ENCODE measurements at regions not wholly inside any gene's neighbourhood (a gene's known extent, or its start where the extent isn't known, plus 50 kb on each side); places are given as distances from the start of the nearest gene placed in this dataset.

- no peaks in the 10 kb centered on the region for H3K36me3 Mint-ChIP-seq (ENCODE audit: low read depth)
- peaks cover 5% of the 10 kb centered on the region for H3K9me3 Mint-ChIP-seq
- peak; percentile 24 for DNase-seq
- H3K4me1 Mint-ChIP-seq = no peaks in the 10 kb centered on the region
- POLR2A ChIA-PET = no interaction called here
- H3K27ac Mint-ChIP-seq = no peak overlapping the region
- H3K27me3 Mint-ChIP-seq = no peaks in the 10 kb centered on the region
- CTCF ChIA-PET = no interaction called here
- no peak overlapping the region for H3K4me3 Mint-ChIP-seq
Measured at GRCh38 chr3:94234177-94234788, 171.4 kb downstream of the NSUN3 start.

- ChIA-PET CTCF (no interaction called here), POLR2A (no interaction called here)
- Mint-ChIP-seq H3K27ac (no peak overlapping the region), H3K9me3 (peaks cover 5% of the 10 kb centered on the region), H3K27me3 (no peaks in the 10 kb centered on the region), H3K4me1 (no peaks in the 10 kb centered on the region), H3K4me3 (no peak overlapping the region), H3K36me3 (ENCODE audit: low read depth) (no peaks in the 10 kb centered on the region)
- DNase-seq = no peak
Measured at GRCh38 chr3:94241986-94242385, 179.1 kb downstream of the NSUN3 start.

- no peak for DNase-seq
- Mint-ChIP-seq H3K36me3 (ENCODE audit: low read depth) (no peaks in the 10 kb centered on the region), H3K4me3 (no peak overlapping the region), H3K4me1 (no peaks in the 10 kb centered on the region), H3K9me3 (no peaks in the 10 kb centered on the region), H3K27ac (no peak overlapping the region), H3K27me3 (peaks cover 2% of the 10 kb centered on the region)
- CTCF ChIA-PET = no interaction called here
- POLR2A ChIA-PET = no interaction called here
Measured at GRCh38 chr3:94246171-94246570, 183.3 kb downstream of the NSUN3 start.

GRCh38 chr3:94248042-94248441 is 185.2 kb downstream of the NSUN3 start:
- Mint-ChIP-seq H3K9me3 (no peaks in the 10 kb centered on the region), H3K4me3 (no peak overlapping the region), H3K4me1 (no peaks in the 10 kb centered on the region), H3K36me3 (ENCODE audit: low read depth) (no peaks in the 10 kb centered on the region), H3K27ac (no peak overlapping the region), H3K27me3 (peaks cover 5% of the 10 kb centered on the region)
- no peak for DNase-seq
- ChIA-PET CTCF (no interaction called here), POLR2A (no interaction called here)

- ChIA-PET POLR2A (no interaction called here), CTCF (interaction anchor here (1.0 kb wide), 2 partner anchors 12 to 56 kb away, joined by 3 read pairs; no protein-coding TSS in a partner anchor)
- H3K36me3 Mint-ChIP-seq (ENCODE audit: low read depth) = no peaks in the 10 kb centered on the region
- DNase-seq = peak; percentile 69
- no peak overlapping the region for H3K27ac Mint-ChIP-seq
- H3K4me3 Mint-ChIP-seq = no peak overlapping the region
- no peaks in the 10 kb centered on the region for H3K4me1 Mint-ChIP-seq
- H3K9me3 Mint-ChIP-seq = no peaks in the 10 kb centered on the region
- peaks cover 5% of the 10 kb centered on the region for H3K27me3 Mint-ChIP-seq
Measured at GRCh38 chr3:94249491-94250079, 186.7 kb downstream of the NSUN3 start.

GRCh38 chr3:94251566-94251965 is 188.7 kb downstream of the NSUN3 start:
- Mint-ChIP-seq H3K27ac (no peak overlapping the region), H3K4me3 (no peak overlapping the region), H3K27me3 (peaks cover 5% of the 10 kb centered on the region), H3K36me3 (ENCODE audit: low read depth) (no peaks in the 10 kb centered on the region), H3K9me3 (no peaks in the 10 kb centered on the region), H3K4me1 (no peaks in the 10 kb centered on the region)
- CTCF ChIA-PET = interaction anchor here (0.6 kb wide), 1 partner anchor 425 kb away, joined by 4 read pairs; no protein-coding TSS in a partner anchor
- DNase-seq = no peak
- POLR2A ChIA-PET = no interaction called here

- CTCF ChIA-PET = interaction anchor here (0.6 kb wide), 1 partner anchor 425 kb away, joined by 4 read pairs; no protein-coding TSS in a partner anchor
- no peak overlapping the region for H3K27ac Mint-ChIP-seq
Measured at GRCh38 chr3:94252316-94252715, 189.5 kb downstream of the NSUN3 start.

GRCh38 chr3:94256888-94257813 is 194.3 kb downstream of the NSUN3 start:
- peaks cover 3% of the 10 kb centered on the region for H3K27me3 Mint-ChIP-seq
- no peak for DNase-seq
- no peak overlapping the region for H3K27ac Mint-ChIP-seq
- POLR2A ChIA-PET = no interaction called here
- H3K4me1 Mint-ChIP-seq = no peaks in the 10 kb centered on the region
- H3K36me3 Mint-ChIP-seq (ENCODE audit: low read depth) = no peaks in the 10 kb centered on the region
- CTCF ChIA-PET = no interaction called here
- H3K9me3 Mint-ChIP-seq = no peaks in the 10 kb centered on the region
- H3K4me3 Mint-ChIP-seq = no peak overlapping the region

More at GRCh38 chr3:94252316-94252715, 189.5 kb downstream of the NSUN3 start:
- H3K4me3 Mint-ChIP-seq = no peak overlapping the region
- no peaks in the 10 kb centered on the region for H3K9me3 Mint-ChIP-seq
- POLR2A ChIA-PET = no interaction called here
- no peaks in the 10 kb centered on the region for H3K36me3 Mint-ChIP-seq (ENCODE audit: low read depth)
- H3K27me3 Mint-ChIP-seq = peaks cover 5% of the 10 kb centered on the region
- H3K4me1 Mint-ChIP-seq = no peaks in the 10 kb centered on the region
- DNase-seq = no peak

GRCh38 chr3:94258851-94259250 is 196.0 kb downstream of the NSUN3 start:
- no peaks in the 10 kb centered on the region for H3K27me3 Mint-ChIP-seq
- H3K4me1 Mint-ChIP-seq = no peaks in the 10 kb centered on the region
- H3K9me3 Mint-ChIP-seq = no peaks in the 10 kb centered on the region
- DNase-seq = no peak
- no peak overlapping the region for H3K4me3 Mint-ChIP-seq
- no peaks in the 10 kb centered on the region for H3K36me3 Mint-ChIP-seq (ENCODE audit: low read depth)
- no peak overlapping the region for H3K27ac Mint-ChIP-seq
- ChIA-PET CTCF (no interaction called here), POLR2A (no interaction called here)

- CTCF ChIA-PET = no interaction called here
- no peak for DNase-seq
- H3K27ac Mint-ChIP-seq = no peak overlapping the region
- H3K27me3 Mint-ChIP-seq = no peaks in the 10 kb centered on the region
- no peaks in the 10 kb centered on the region for H3K36me3 Mint-ChIP-seq (ENCODE audit: low read depth)
- H3K4me1 Mint-ChIP-seq = no peaks in the 10 kb centered on the region
- H3K9me3 Mint-ChIP-seq = no peaks in the 10 kb centered on the region
- no peak overlapping the region for H3K4me3 Mint-ChIP-seq
- POLR2A ChIA-PET = no interaction called here
Measured at GRCh38 chr3:94259291-94259690, 196.4 kb downstream of the NSUN3 start.

GRCh38 chr3:94269763-94270162 is 206.9 kb downstream of the NSUN3 start:
- DNase-seq = no peak
- Mint-ChIP-seq H3K9me3 (no peaks in the 10 kb centered on the region), H3K4me3 (no peak overlapping the region), H3K27ac (no peak overlapping the region), H3K36me3 (ENCODE audit: low read depth) (no peaks in the 10 kb centered on the region), H3K4me1 (no peaks in the 10 kb centered on the region), H3K27me3 (no peaks in the 10 kb centered on the region)
- POLR2A ChIA-PET = no interaction called here
- CTCF ChIA-PET = no interaction called here

- no peak for DNase-seq
- no peaks in the 10 kb centered on the region for H3K27me3 Mint-ChIP-seq
- H3K9me3 Mint-ChIP-seq = no peaks in the 10 kb centered on the region
- no peaks in the 10 kb centered on the region for H3K36me3 Mint-ChIP-seq (ENCODE audit: low read depth)
- CTCF ChIA-PET = no interaction called here
- POLR2A ChIA-PET = no interaction called here
- no peak overlapping the region for H3K27ac Mint-ChIP-seq
- H3K4me3 Mint-ChIP-seq = no peak overlapping the region
- no peaks in the 10 kb centered on the region for H3K4me1 Mint-ChIP-seq
Measured at GRCh38 chr3:94272016-94272415, 209.2 kb downstream of the NSUN3 start.

GRCh38 chr3:94280958-94281357 is 218.1 kb downstream of the NSUN3 start:
- no peak for DNase-seq
- Mint-ChIP-seq H3K27me3 (no peaks in the 10 kb centered on the region), H3K9me3 (no peaks in the 10 kb centered on the region), H3K4me1 (no peaks in the 10 kb centered on the region), H3K36me3 (ENCODE audit: low read depth) (no peaks in the 10 kb centered on the region), H3K4me3 (no peak overlapping the region), H3K27ac (no peak overlapping the region)
- CTCF ChIA-PET = no interaction called here
- POLR2A ChIA-PET = no interaction called here

Data from activated CD4-positive, alpha-beta T cell treated with anti-CD3 and anti-CD28 coated beads, Interleukin-2, amount 10 ng/mL, durations not matched to agents 7 days and 5 days (primary cell).